SK-N-MC (cell line): ENCODE measurements at regions not wholly inside any gene's neighbourhood (a gene's known extent, or its start where the extent isn't known, plus 50 kb on each side); places are given as distances from the start of the nearest gene placed in this dataset.

Source experiments
- EZH2 ChIP-seq: fragments of 200-600 bp; sonication (generic); IDR thresholded peaks from one replicate; pipeline ENCODE4 v1.6.1; 2017; ENCODE audit warnings: antibody characterized with exemption
- POLR2AphosphoS5 ChIP-seq: IDR thresholded peaks from 2 replicates; pipeline ENCODE4 v1.6.1; 2012; ENCODE audit warnings: mild to moderate bottlenecking, low read depth, low read length, borderline replicate concordance

DNA sequence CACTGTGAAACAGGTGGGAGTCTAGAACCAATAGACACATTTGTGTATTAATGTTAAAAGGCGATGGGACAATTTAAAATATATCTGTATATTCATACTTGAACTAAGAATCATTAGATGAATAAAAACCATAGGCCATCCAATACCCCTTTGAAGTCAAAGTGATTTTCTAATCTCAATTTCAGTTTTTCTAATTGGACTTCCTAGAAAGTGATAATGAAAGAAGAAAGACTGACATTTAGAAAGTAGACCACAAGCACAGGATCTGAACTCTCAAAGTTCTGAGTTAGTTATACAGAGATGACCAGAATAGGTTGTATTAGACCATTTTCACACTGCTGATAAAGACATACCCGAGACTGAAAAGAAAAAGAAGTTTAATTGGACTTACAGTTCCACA is 412.8 kb upstream of the PIK3R1 start:
- TF ChIP-seq EZH2 (no peak), POLR2AphosphoS5 (no peak)
